Keratinocyte (primary cell): ENCODE measurements at regions not wholly inside any gene's neighbourhood (a gene's known extent, or its start where the extent isn't known, plus 50 kb on each side); places are given as distances from the start of the nearest gene placed in this dataset.

Experiments used
- EZH2 ChIP-seq: IDR thresholded peaks from one replicate; pipeline ENCODE4 v1.6.1; 2012; ENCODE audit warnings: inconsistent platforms, mild to moderate bottlenecking, low read length, moderate library complexity
- TF ChIP-seq, protein P1 (sequence below), 3 experiments: IDR thresholded peaks in 1 of 3; conservative IDR thresholded peaks in 1 of 3; optimal IDR thresholded peaks in 1 of 3; 2 replicates in 2 of 3; 3 replicates in 1 of 3; pipeline versions ENCODE3 to v1.5.1; 2011; ENCODE audit warnings: low read length in 3 of 3, mild to moderate bottlenecking in 3 of 3, moderate library complexity in 2 of 3, control low read depth in 1 of 3, inconsistent platforms in 1 of 3; ENCODE audit not compliant: insufficient read depth in 2 of 3; ENCODE audit errors: extremely low read depth in 1 of 3

DNA sequence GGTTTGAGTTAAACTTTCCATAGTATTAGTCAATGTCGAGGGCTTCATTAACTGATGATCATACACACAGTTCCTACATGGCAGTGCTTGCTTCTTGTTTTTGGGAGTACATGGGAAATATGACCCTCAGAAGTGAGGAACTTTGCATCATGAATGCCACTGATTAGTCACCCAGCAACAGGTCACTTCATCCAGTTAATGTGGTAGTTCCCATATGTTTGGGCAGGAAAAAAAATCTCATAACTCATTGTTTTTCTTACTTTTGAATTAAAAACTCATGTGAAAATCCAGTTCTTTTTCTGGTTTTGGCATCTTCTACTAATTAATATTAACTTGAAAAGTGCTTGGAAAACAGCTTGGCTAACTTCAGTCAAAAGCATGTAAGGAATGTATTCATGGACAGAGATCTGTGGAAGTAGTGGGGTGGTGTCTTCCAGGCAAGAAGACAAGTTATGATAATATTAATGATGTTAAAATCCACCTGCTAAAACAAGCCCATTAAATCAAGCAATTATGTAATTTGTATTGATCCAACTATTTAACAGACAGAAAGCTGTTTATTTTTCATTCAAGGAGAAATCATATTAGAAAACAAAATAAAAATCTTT lies 309.1 kb upstream of the NAV3 start:
- TF ChIP-seq, protein P1, sequence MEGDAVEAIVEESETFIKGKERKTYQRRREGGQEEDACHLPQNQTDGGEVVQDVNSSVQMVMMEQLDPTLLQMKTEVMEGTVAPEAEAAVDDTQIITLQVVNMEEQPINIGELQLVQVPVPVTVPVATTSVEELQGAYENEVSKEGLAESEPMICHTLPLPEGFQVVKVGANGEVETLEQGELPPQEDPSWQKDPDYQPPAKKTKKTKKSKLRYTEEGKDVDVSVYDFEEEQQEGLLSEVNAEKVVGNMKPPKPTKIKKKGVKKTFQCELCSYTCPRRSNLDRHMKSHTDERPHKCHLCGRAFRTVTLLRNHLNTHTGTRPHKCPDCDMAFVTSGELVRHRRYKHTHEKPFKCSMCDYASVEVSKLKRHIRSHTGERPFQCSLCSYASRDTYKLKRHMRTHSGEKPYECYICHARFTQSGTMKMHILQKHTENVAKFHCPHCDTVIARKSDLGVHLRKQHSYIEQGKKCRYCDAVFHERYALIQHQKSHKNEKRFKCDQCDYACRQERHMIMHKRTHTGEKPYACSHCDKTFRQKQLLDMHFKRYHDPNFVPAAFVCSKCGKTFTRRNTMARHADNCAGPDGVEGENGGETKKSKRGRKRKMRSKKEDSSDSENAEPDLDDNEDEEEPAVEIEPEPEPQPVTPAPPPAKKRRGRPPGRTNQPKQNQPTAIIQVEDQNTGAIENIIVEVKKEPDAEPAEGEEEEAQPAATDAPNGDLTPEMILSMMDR (optimal IDR thresholded peaks at IDR 0.05 in 1 of 3, IDR thresholded peaks at IDR 0.05 in 1 of 3, conservative IDR thresholded peaks at IDR 0.05 in 1 of 3; ENCODE audit: extremely low read depth in 1 of 3, insufficient read depth in 2 of 3, low read length in 3 of 3): no peak
- no peak for TF ChIP-seq EZH2
